ENCODE measurements at regions not wholly inside any gene's neighbourhood (a gene's known extent, or its start where the extent isn't known, plus 50 kb on each side); places are given as distances from the start of the nearest gene placed in this dataset.

GRCh38 chr6:137291441-137291840, 72.3 kb upstream of the IFNGR1 start:
- TF ChIP-seq HDGF (IDR thresholded peaks at IDR 0.05; ENCODE audit: borderline replicate concordance) (no peak), L3MBTL2 (conservative IDR thresholded peaks at IDR 0.05) (no peak), SP1 (IDR thresholded peaks at IDR 0.05) (no peak), ZNF384 (IDR thresholded peaks at IDR 0.05) (no peak), CTBP1 (IDR thresholded peaks at IDR 0.05; ENCODE audit: borderline replicate concordance) (no peak), TARDBP (IDR thresholded peaks at IDR 0.05) (no peak), FOXK2 (IDR thresholded peaks at IDR 0.05) (no peak), NFRKB (IDR thresholded peaks at IDR 0.05) (no peak), LEF1 (IDR thresholded peaks at IDR 0.05; ENCODE audit: borderline replicate concordance) (no peak)

Data from HEK293T (cell line).